GM19239 (cell line): ENCODE measurements at regions not wholly inside any gene's neighbourhood (a gene's known extent, or its start where the extent isn't known, plus 50 kb on each side); places are given as distances from the start of the nearest gene placed in this dataset.

Experiments used
- DNase-seq: peaks from one replicate; pipeline ENCODE4 v3.0.0; 2011; ENCODE audit warnings: low spot score; ENCODE audit not compliant: insufficient read length
- FAIRE-seq: peaks from 2 replicates; lab custom pipeline; 2011; peaks lifted over from hg19 to GRCh38; lab: Jason Lieb, UNC

GRCh38 chr14:95391331-95391730 lies 71.6 kb upstream of the CLMN start:
- no peak for DNase-seq
- no peak for FAIRE-seq

GRCh38 chr14:95389471-95390011 lies 69.8 kb upstream of the CLMN start:
- FAIRE-seq (no peak), DNase-seq (no peak)

GRCh38 chr14:95388699-95389098 lies 69.0 kb upstream of the CLMN start:
- DNase-seq (no peak), FAIRE-seq (no peak)

- no peak for FAIRE-seq
- DNase-seq, result no peak
Measured at GRCh38 chr14:95387826-95388445, 68.2 kb upstream of the CLMN start.

GRCh38 chr14:95386536-95387095 lies 66.9 kb upstream of the CLMN start:
- no peak for FAIRE-seq
- DNase-seq, result no peak

GRCh38 chr14:95385701-95386100 lies 66.0 kb upstream of the CLMN start:
- DNase-seq (no peak), FAIRE-seq (no peak)

GRCh38 chr14:95382747-95383146 lies 63.0 kb upstream of the CLMN start:
- FAIRE-seq (no peak), DNase-seq (no peak)

GRCh38 chr14:95381726-95382125 lies 62.0 kb upstream of the CLMN start:
- no peak for FAIRE-seq
- no peak for DNase-seq

- DNase-seq (no peak), FAIRE-seq (no peak)
Measured at GRCh38 chr14:95380350-95381042, 60.8 kb upstream of the CLMN start.

GRCh38 chr14:95379634-95380033 lies 59.9 kb upstream of the CLMN start:
- DNase-seq, result no peak
- FAIRE-seq, result no peak

- FAIRE-seq, result no peak
- no peak for DNase-seq
Measured at GRCh38 chr14:95375539-95376109, 55.9 kb upstream of the CLMN start.

- DNase-seq, result no peak
- FAIRE-seq, result no peak
Measured at GRCh38 chr14:95374239-95374997, 54.7 kb upstream of the CLMN start.

- no peak for FAIRE-seq
Measured at GRCh38 chr14:95370076-95370475, 50.4 kb upstream of the CLMN start.

More at GRCh38 chr14:95370076-95370475, 50.4 kb upstream of the CLMN start:
- DNase-seq, result no peak
